Chondrocyte (in vitro differentiated cells): ENCODE measurements at regions not wholly inside any gene's neighbourhood (a gene's known extent, or its start where the extent isn't known, plus 50 kb on each side); places are given as distances from the start of the nearest gene placed in this dataset.

Source experiments
- DNase-seq: peaks from one replicate; pipeline ENCODE4 v3.0.0; 2021; ENCODE audit warnings: mixed read lengths, low spot score
- H3K27ac Mint-ChIP-seq: one replicate; pipeline ENCODE4 v1.8.0; 2021; ENCODE audit warnings: mild to moderate bottlenecking, moderate library complexity, mixed read lengths; ENCODE audit not compliant: unreplicated experiment
- H3K27me3 Mint-ChIP-seq: 2 replicates; pipeline ENCODE4 v1.8.0; 2021; ENCODE audit warnings: low read depth, mixed read lengths
- H3K36me3 Mint-ChIP-seq: 2 replicates; pipeline ENCODE4 v1.8.0; 2021; ENCODE audit warnings: low read depth, mixed read lengths
- H3K4me1 Mint-ChIP-seq: 2 replicates; pipeline ENCODE4 v1.8.0; 2021; ENCODE audit warnings: low read depth, mild to moderate bottlenecking, mixed read lengths
- H3K4me3 Mint-ChIP-seq: one replicate; pipeline ENCODE4 v1.8.0; 2021; ENCODE audit warnings: mild to moderate bottlenecking, moderate library complexity, mixed read lengths; ENCODE audit not compliant: unreplicated experiment
- H3K9me3 Mint-ChIP-seq: 2 replicates; pipeline ENCODE4 v1.8.0; 2021; ENCODE audit warnings: low read depth, mixed read lengths
- TF ChIP-seq, protein P1 (sequence below): fragments of 200-600 bp; sonication (generic); IDR thresholded peaks from 2 replicates; pipeline ENCODE4 v1.5.0; 2021; ENCODE audit warnings: antibody characterized with exemption, mild to moderate bottlenecking, moderate library complexity

DNA sequence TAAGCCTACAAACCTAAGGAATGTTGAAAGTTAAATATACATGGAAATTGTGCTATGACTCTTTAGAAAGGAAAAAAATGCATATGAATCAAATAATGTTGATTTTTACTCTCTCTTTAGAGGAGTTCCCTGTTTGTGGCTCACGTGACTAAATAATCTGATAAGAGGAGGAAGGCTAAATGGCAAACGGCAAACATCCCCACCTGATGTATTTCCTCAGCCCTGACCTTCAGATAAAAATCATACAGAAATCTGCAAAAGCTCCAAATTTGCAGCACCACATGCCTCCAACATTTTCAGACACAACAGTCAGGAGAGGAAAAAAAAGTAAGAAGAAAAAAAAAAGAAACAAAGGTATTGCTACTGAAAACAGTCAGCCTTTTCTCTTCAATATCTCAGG is 423.0 kb upstream of the PSMD7 start:
- Mint-ChIP-seq H3K9me3 (no peaks in the 10 kb centered on the region), H3K27ac (no peak overlapping the region), H3K27me3 (peaks cover 17% of the 10 kb centered on the region), H3K4me1 (no peaks in the 10 kb centered on the region), H3K4me3 (no peak overlapping the region), H3K36me3 (no peaks in the 10 kb centered on the region)
- DNase-seq: no peak
- TF ChIP-seq, protein P1, sequence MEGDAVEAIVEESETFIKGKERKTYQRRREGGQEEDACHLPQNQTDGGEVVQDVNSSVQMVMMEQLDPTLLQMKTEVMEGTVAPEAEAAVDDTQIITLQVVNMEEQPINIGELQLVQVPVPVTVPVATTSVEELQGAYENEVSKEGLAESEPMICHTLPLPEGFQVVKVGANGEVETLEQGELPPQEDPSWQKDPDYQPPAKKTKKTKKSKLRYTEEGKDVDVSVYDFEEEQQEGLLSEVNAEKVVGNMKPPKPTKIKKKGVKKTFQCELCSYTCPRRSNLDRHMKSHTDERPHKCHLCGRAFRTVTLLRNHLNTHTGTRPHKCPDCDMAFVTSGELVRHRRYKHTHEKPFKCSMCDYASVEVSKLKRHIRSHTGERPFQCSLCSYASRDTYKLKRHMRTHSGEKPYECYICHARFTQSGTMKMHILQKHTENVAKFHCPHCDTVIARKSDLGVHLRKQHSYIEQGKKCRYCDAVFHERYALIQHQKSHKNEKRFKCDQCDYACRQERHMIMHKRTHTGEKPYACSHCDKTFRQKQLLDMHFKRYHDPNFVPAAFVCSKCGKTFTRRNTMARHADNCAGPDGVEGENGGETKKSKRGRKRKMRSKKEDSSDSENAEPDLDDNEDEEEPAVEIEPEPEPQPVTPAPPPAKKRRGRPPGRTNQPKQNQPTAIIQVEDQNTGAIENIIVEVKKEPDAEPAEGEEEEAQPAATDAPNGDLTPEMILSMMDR: no peak

DNA sequence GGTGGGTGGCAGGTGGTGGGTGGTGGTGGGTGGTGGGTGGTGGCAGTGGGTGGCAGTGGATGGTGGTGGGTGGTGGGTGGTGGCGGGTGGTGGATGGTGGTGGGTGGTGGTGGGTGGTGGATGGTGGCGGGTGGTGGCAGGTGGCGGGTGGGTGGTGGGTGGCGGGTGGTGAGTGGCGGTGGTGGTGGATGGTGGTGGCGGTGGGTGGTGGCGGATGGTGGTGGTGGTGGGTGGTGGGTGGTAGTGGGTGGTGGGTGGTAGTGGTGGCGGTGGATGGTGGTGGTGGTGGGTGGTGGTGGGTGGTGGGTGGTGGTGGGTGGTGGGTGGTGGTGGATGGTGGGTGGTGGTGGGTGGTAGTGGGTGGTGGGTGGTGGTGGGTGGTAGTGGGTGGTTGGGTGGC is 423.8 kb upstream of the PSMD7 start:
- Mint-ChIP-seq H3K27ac (no peak overlapping the region), H3K36me3 (no peaks in the 10 kb centered on the region), H3K27me3 (peaks cover 17% of the 10 kb centered on the region), H3K4me1 (no peaks in the 10 kb centered on the region), H3K9me3 (no peaks in the 10 kb centered on the region), H3K4me3 (no peak overlapping the region)
- TF ChIP-seq, protein P1: no peak
- DNase-seq: no peak

DNA sequence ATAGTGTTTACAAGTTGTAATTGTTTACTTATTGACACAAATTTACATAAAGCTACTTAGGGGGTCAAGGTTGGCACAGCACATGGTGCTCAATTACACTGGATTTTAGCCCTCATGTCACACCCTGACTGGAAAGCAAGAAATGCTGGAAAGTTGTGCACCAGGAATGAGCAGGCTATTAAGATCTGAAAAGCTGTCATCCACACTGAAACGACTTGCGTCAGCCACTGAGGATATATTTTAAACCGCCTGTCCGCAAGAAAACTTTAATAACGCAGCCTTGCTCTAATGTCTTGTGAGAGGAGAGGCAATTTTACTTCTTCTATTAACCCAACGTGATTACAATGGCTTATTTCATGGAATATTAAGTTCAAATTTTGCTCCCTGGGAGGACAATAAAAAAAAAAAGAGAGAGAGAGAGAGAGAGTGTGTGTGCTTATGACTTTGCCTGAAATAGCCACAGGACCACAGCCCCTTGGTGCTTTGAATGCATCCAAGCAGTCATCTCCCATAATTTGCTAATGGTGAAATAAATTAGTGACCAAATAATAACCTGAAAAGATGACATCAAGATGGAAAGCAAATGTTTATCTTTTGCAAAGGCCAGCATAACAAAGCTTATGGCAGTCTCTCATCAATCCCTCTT is 425.4 kb upstream of the PSMD7 start:
- Mint-ChIP-seq H3K4me1 (no peaks in the 10 kb centered on the region), H3K27ac (no peak overlapping the region), H3K36me3 (no peaks in the 10 kb centered on the region), H3K9me3 (no peaks in the 10 kb centered on the region), H3K27me3 (peaks cover 12% of the 10 kb centered on the region), H3K4me3 (no peak overlapping the region)
- TF ChIP-seq, protein P1: no peak
- DNase-seq: no peak

DNA sequence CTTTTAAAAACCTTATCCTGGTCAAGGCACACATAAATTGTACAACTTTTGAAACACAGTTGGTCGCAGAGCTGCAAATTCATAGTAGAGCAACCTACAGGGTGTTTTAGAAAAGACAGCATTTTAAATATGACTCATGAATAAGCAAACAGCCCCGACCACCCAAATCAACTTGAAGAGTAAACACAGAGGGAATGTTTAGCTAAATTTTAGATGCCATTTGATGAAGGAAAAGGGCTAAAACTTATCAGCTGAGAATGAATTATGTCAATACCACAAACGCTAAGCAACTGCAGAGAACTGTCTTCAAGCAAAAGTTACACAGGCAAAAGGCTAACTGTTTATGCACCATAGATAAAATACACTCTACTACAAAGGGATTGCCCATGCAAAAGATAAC is 427.5 kb upstream of the PSMD7 start:
- TF ChIP-seq, protein P1: no peak
- Mint-ChIP-seq H3K27ac (no peak overlapping the region), H3K27me3 (peaks cover 7% of the 10 kb centered on the region), H3K36me3 (no peaks in the 10 kb centered on the region), H3K4me3 (no peak overlapping the region), H3K9me3 (no peaks in the 10 kb centered on the region), H3K4me1 (no peaks in the 10 kb centered on the region)
- DNase-seq: no peak

DNA sequence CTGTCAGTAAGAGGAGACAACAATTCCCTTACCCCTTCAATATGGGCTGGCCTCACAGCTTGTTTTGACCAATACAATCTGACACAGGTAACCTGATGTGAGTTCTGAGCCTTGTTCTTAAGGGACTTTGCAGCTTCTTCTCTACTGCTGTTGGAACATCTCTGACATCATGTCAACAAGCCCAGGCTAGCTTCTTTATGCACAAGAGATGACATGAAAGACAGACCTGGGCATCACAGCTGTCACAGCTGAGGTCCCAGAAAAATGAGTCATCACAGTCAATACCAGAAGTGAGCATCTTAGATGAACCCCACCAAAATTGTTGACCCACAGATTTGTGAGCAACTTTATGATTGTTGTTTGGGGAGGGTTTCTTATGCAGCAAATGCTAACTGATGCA is 431.7 kb upstream of the PSMD7 start:
- DNase-seq: no peak
- H3K9me3 Mint-ChIP-seq: no peaks in the 10 kb centered on the region
- no peak overlapping the region for H3K4me3 Mint-ChIP-seq
- no peak overlapping the region for H3K27ac Mint-ChIP-seq
- no peaks in the 10 kb centered on the region for H3K4me1 Mint-ChIP-seq
- H3K27me3 Mint-ChIP-seq: peaks cover 3% of the 10 kb centered on the region
- no peaks in the 10 kb centered on the region for H3K36me3 Mint-ChIP-seq
- TF ChIP-seq, protein P1: no peak
